ENCODE measurements at regions not wholly inside any gene's neighbourhood (a gene's known extent, or its start where the extent isn't known, plus 50 kb on each side); places are given as distances from the start of the nearest gene placed in this dataset.
"Not testable (repeated sequence)": the region's sequence is repeated elsewhere in the genome, so short reads cannot be mapped to it uniquely, and the experiment has no call there.

DNA sequence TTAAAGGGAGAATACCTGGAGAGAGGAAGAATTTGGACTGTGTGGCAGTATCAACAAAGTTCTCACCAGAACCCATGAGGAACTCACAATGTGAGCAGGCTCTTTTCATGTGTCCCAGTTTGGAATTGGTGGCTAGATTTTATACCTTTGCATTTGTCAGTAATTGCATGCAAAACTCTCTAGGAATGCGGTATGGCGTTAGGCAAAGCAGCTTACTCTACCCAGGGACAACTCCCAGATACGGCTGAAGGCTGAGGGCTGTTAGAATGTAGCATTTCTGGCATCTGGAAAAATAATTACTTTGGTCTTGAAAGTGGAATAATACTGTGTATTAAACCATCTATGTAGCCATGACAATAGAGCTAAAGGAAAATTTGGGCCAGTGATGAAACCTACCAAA lies 635.5 kb downstream of the SLC16A7 start:
- no peak overlapping the region for H3K27ac Mint-ChIP-seq
- H3K27me3 ChIP-seq (ENCODE audit: control insufficient read depth in 1 of 2, insufficient read depth in 2 of 2, low read length in 2 of 2): no peaks in the 10 kb centered on the region
- POLR2A ChIA-PET: no interaction called here

GRCh38 chr12:60231976-60232907 lies 636.4 kb downstream of the SLC16A7 start:
- Mint-ChIP-seq H3K9me3 (peaks cover 2% of the 10 kb centered on the region), H3K36me3 (ENCODE audit: low read depth) (no peaks in the 10 kb centered on the region), H3K27ac (no peak overlapping the region), H3K4me1 (ENCODE audit: low read depth) (no peaks in the 10 kb centered on the region), H3K27me3 (no peaks in the 10 kb centered on the region), H3K4me3 (no peak overlapping the region)
- Histone ChIP-seq H3K4me3 (ENCODE audit: low read length) (no peak overlapping the region), H3K36me3 (ENCODE audit: insufficient read depth, low read length) (no peaks in the 10 kb centered on the region), H3K9me3 (ENCODE audit: control insufficient read depth in 1 of 2, insufficient read depth in 1 of 2, low read length in 2 of 2) (peaks cover 0 to 12% of the 10 kb centered on the region in 2 experiments), H3K4me1 (ENCODE audit: insufficient read depth, low read length) (no peaks in the 10 kb centered on the region), H3K27ac (ENCODE audit: low read depth in 1 of 2, low read length in 2 of 2) (no peak overlapping the region), H3K27me3 (ENCODE audit: control insufficient read depth in 1 of 2, insufficient read depth in 2 of 2, low read length in 2 of 2) (no peaks in the 10 kb centered on the region)
- ChIA-PET CTCF (no interaction called here), POLR2A (no interaction called here)
- TF ChIP-seq CTCF (IDR thresholded peaks at IDR 0.05): no peak
- intact Hi-C loops (cut with DNase I, micrococcal nuclease): no loop called here
- DNase-seq (no peak), ATAC-seq (ENCODE audit: poor library complexity) (no peak)

More for the DNA sequence above, 635.5 kb downstream of the SLC16A7 start:
- no peak for ATAC-seq (ENCODE audit: poor library complexity)
- TF ChIP-seq CTCF (IDR thresholded peaks at IDR 0.05): no peak
- H3K27me3 Mint-ChIP-seq: no peaks in the 10 kb centered on the region
- CTCF ChIA-PET: no interaction called here
- no peak overlapping the region for H3K4me3 ChIP-seq (ENCODE audit: low read length)
- no peak overlapping the region for H3K4me3 Mint-ChIP-seq
- H3K4me1 Mint-ChIP-seq (ENCODE audit: low read depth): no peaks in the 10 kb centered on the region
- no peaks in the 10 kb centered on the region for H3K36me3 ChIP-seq (ENCODE audit: insufficient read depth, low read length)
- no peak overlapping the region for H3K27ac ChIP-seq (ENCODE audit: low read depth in 1 of 2, low read length in 2 of 2)
- no peak for DNase-seq
- intact Hi-C loops (cut with DNase I, micrococcal nuclease): no loop called here
- peaks cover 0 to 12% of the 10 kb centered on the region in 2 experiments for H3K9me3 ChIP-seq (ENCODE audit: control insufficient read depth in 1 of 2, insufficient read depth in 1 of 2, low read length in 2 of 2)
- H3K36me3 Mint-ChIP-seq (ENCODE audit: low read depth): no peaks in the 10 kb centered on the region
- peaks cover 2% of the 10 kb centered on the region for H3K9me3 Mint-ChIP-seq
- no peaks in the 10 kb centered on the region for H3K4me1 ChIP-seq (ENCODE audit: insufficient read depth, low read length)

- H3K27ac ChIP-seq (ENCODE audit: low read depth in 1 of 2, low read length in 2 of 2); CTCF ChIA-PET; H3K4me1 Mint-ChIP-seq (ENCODE audit: low read depth); H3K9me3 Mint-ChIP-seq; H3K4me1 ChIP-seq (ENCODE audit: insufficient read depth, low read length); H3K4me3 ChIP-seq (ENCODE audit: low read length); intact Hi-C loops (cut with DNase I, micrococcal nuclease); H3K4me3 Mint-ChIP-seq; H3K27me3 ChIP-seq (ENCODE audit: control insufficient read depth in 1 of 2, insufficient read depth in 2 of 2, low read length in 2 of 2); H3K27ac Mint-ChIP-seq; ATAC-seq (ENCODE audit: poor library complexity); H3K36me3 ChIP-seq (ENCODE audit: insufficient read depth, low read length); H3K36me3 Mint-ChIP-seq (ENCODE audit: low read depth); H3K27me3 Mint-ChIP-seq; DNase-seq; POLR2A ChIA-PET: not testable (repeated sequence)
- H3K9me3 ChIP-seq (ENCODE audit: control insufficient read depth in 1 of 2, insufficient read depth in 1 of 2, low read length in 2 of 2): peaks cover 0 to 12% of the 10 kb centered on the region in 2 experiments
Measured at GRCh38 chr12:60234611-60235195, 638.9 kb downstream of the SLC16A7 start.
